ENCODE measurements at regions not wholly inside any gene's neighbourhood (a gene's known extent, or its start where the extent isn't known, plus 50 kb on each side); places are given as distances from the start of the nearest gene placed in this dataset.

- DNase-seq (no peak), ATAC-seq (no peak)
- intact Hi-C loops (cut with DNase I, micrococcal nuclease) = no loop called here
These were observed 94.8 kb upstream of the ZNF516 start for GRCh38 chr18:76589866-76590265.

GRCh38 chr18:76589316-76589715 is 94.3 kb upstream of the ZNF516 start:
- intact Hi-C loops (cut with DNase I, micrococcal nuclease) = no loop called here
- DNase-seq (no peak), ATAC-seq (no peak)

DNA sequence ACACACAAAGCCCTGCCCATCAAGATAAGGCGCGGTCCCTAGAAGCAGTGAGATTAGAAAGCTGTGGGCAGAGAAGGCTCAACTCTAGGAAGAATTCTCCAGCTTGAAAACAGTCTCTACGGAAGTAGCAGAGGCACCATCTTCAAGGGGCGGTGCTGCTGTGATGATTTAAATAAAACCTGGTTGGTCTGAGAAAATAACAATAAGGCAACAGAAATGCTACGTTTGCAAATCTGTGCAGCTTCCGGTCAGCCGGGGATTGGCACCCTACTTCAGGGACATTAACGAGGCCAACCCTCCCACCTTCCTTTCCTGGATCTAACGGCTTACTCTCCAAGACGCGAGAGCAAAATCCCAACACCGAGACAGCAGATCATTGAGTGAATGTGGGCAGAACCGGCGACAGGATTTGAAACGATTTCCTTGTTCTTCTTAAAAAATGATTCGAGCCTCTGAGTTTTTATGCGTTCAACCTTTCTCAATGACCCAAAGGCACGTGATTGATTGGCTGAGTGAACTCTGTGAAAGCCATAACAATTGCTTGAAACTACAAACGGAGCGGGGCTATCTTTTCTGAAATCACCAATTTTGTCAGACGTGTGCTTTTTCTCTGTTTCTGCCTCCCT is 93.7 kb upstream of the ZNF516 start:
- no peak for DNase-seq
- intact Hi-C loops (cut with DNase I, micrococcal nuclease) = no loop called here
- ATAC-seq = no peak

GRCh38 chr18:76587879-76588271 is 92.8 kb upstream of the ZNF516 start:
- intact Hi-C loops (cut with DNase I, micrococcal nuclease) = no loop called here
- DNase-seq (no peak), ATAC-seq (no peak)

- no peak for ATAC-seq
- no peak for DNase-seq
- intact Hi-C loops (cut with DNase I, micrococcal nuclease) = no loop called here
These were observed 92.3 kb upstream of the ZNF516 start for GRCh38 chr18:76587147-76587878.

DNA sequence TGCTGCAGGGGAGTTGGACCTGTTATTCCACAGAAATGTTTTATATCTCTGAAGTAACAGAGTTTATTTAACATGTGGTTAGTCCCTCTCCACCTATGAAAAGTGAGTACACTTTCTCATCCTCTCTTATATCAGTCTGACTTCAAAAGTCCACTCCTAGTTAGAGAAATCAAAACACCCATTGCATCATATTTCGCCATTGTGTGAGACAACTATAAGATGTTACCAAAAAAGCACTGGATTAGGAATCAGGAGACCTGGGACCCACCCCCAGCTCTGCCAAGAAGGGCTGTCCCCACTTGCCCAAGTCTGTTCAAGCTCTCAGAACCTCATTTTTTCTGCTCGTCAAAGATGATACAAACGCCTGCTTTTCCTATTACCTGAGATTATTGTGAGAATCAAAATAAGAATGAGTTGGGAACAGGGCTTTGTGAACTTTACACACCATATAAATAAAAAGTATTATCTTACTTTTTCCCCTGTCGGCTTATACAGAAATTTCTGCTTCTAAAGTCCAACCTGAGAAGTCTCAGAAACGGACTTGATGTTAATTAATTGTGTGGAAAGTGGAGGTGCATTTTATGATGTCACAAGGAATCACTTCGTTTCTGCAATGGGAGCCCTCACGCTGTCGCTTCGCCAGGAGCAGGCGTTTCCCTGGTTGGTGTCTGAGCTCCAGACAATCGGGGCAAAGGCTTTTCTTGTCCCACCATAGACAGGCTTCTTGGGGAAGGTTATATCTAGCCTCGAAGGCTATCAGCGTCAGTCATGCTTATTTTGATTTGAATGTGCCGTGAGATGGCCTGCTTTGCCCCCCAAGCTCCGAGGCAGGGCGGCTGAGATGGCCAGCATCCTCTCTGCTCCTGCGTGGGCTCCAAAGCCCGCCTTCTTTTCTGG is 89.6 kb upstream of the ZNF516 start:
- no peak for DNase-seq
- intact Hi-C loops (cut with DNase I, micrococcal nuclease) = no loop called here
- ATAC-seq = no peak

DNA sequence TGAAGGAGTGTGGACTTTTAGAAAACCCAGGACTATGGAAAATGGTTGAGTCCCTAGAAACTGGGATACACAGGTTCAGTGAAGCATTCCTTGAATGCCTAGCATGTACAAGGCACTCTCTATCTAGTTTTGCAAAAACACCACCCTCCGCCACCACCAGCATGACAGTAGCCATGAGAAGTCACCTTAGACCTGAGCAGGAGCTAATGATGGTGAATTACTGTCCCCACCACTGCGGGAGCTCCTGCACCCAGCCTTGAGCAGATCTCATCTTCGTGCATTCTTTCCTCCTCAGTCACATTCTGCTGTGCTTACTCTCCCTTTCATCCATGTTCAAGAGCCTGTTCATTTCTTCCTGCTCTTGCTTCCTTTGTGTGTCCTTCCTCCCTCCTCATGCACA is 86.2 kb upstream of the ZNF516 start:
- intact Hi-C loops (cut with DNase I, micrococcal nuclease) = no loop called here
- DNase-seq = no peak

GRCh38 chr18:76580288-76580962 is 85.4 kb upstream of the ZNF516 start:
- ATAC-seq (no peak), DNase-seq (no peak)
- intact Hi-C loops (cut with DNase I, micrococcal nuclease) = no loop called here

More for the DNA sequence above, 86.2 kb upstream of the ZNF516 start:
- no peak for ATAC-seq

DNA sequence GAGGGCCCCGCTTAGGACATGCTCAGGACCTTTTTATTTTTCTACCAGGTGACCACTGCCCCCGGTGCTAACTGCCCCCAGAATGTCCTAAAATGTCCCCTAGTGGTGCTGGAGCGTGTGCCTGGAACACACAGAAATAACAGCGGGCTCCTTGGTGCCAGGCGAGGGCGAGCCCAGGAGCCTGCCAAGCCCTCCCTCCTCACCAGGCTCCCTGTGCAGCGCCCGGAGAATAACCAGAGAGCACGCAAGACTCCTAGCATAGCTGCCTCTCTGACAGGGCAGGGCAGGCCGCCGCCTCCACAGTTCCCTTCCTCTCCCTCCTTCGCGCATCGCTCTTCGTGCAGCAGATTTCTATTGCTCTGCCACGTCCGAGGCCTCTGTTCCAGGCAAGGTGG is 84.3 kb upstream of the ZNF516 start:
- no peak for DNase-seq
- intact Hi-C loops (cut with DNase I, micrococcal nuclease) = no loop called here
- no peak for ATAC-seq

DNA sequence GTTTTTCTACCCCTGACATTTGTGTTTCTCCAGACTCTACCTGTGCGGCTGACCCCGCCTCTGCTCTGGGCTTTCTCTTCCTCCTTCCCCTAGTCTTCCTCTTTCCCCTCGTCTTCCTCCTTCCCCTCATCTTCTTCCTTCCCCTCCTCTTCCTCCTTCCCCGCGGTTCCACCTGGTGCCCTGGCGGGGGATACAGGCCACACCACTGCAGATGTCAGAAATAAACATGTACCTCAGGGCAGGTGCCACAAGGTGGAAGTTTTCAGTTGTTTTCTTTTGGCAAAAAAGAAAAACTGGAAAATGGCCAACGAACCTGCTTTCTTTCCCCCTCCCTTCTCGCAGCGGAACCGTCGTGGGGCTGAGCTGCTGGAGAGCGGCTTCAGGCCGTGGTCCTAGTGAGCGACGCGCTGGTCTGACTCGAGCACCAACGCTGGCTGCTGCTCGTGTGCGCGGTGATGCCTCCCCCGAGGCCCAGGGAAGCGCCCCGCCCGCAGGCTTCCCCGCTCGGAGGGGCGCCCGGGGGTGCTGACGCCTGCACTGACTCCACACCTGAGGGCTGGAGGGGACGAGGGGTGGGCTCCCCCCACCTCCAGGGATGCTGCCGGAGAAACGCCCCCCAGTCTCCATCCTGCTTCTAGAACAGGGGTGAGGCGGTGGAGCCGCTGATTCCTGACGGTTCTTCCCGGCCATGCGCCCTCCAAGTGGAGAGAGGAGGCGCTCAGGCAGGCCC is 83.7 kb upstream of the ZNF516 start:
- intact Hi-C loops (cut with DNase I, micrococcal nuclease) = no loop called here
- no peak for DNase-seq
- ATAC-seq = no peak

- ATAC-seq (no peak), DNase-seq (no peak)
- intact Hi-C loops (cut with DNase I, micrococcal nuclease) = no loop called here
These were observed 78.4 kb upstream of the ZNF516 start for GRCh38 chr18:76573325-76574025.

GRCh38 chr18:76572518-76573247 is 77.6 kb upstream of the ZNF516 start:
- intact Hi-C loops (cut with DNase I, micrococcal nuclease) = no loop called here
- DNase-seq (no peak), ATAC-seq (no peak)

GRCh38 chr18:76571689-76572088 is 76.6 kb upstream of the ZNF516 start:
- DNase-seq (no peak), ATAC-seq (no peak)
- intact Hi-C loops (cut with DNase I, micrococcal nuclease) = no loop called here

DNA sequence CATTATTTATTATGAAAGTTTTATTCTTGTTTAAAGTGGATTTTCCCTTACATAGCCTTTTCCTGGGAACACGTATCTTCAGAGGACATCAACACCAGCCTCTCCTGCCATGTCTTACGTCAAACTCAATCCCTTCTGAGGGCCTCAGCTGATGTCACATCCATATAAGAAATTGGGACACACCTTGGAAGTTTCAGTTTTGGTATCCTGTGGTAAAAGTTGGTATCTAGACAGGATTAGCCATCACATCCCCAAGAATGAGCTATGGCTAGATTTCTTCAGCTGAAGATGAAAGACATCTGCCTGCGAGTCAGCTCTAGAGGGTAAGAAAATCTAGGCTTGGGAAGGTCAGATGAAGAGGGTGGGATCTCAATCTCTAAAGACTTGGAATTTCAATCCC is 75.8 kb upstream of the ZNF516 start:
- DNase-seq = no peak
- intact Hi-C loops (cut with DNase I, micrococcal nuclease) = no loop called here
- ATAC-seq = no peak

- intact Hi-C loops (cut with DNase I, micrococcal nuclease) = no loop called here
- ATAC-seq (no peak), DNase-seq (no peak)
These were observed 74.8 kb upstream of the ZNF516 start for GRCh38 chr18:76569644-76570419.

DNA sequence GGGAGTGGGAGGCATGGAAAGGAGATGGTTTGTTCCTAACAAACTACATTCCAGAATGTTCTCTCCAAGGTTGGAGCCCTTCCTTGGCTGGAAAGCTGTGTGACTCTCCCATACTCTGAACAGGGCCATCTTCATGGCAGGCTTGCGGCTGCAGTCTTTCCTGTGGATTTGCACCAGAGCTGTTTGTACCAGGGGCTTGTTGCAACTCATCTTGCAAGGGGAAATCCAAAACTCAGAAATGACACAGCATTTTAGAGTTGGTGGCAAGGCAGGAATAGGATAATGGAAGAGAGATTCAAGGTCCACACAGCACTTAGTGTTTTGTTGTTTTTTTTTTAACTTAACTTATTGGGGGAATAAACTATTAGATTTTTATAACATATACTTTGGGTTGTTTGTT is 73.7 kb upstream of the ZNF516 start:
- DNase-seq (no peak), ATAC-seq (no peak)
- intact Hi-C loops (cut with DNase I, micrococcal nuclease) = no loop called here

Measured in left colon (tissue), 2 donors.